Fibroblast of lung (primary cell): ENCODE measurements at regions not wholly inside any gene's neighbourhood (a gene's known extent, or its start where the extent isn't known, plus 50 kb on each side); places are given as distances from the start of the nearest gene placed in this dataset.

ENCODE experiments used
- DNase-seq, 2 donors: peaks; one replicate each; pipeline versions ENCODE4 v3.0.0 to v3.0.0-alpha.2; 2010; ENCODE audit warnings: low read depth in 2 of 2
- H2AFZ ChIP-seq: 2 replicates; pipeline ENCODE4 v1.5.1; 2012; ENCODE audit warnings: low read length, control low read depth, inconsistent platforms
- H3K27ac ChIP-seq: 2 replicates; pipeline ENCODE4 v1.5.1; 2011; ENCODE audit warnings: low read length, control low read depth; ENCODE audit not compliant: insufficient read depth
- H3K27me3 ChIP-seq: 2 replicates; pipeline ENCODE4 v1.5.1; 2011; ENCODE audit warnings: mild to moderate bottlenecking, low read length; ENCODE audit not compliant: control insufficient read depth, insufficient read depth
- H3K36me3 ChIP-seq: 2 replicates; pipeline ENCODE4 v1.5.1; 2011; ENCODE audit warnings: low read length; ENCODE audit not compliant: control insufficient read depth, insufficient read depth
- H3K4me1 ChIP-seq: 2 replicates; pipeline ENCODE4 v1.5.1; 2011; ENCODE audit warnings: low read length; ENCODE audit not compliant: control insufficient read depth, insufficient read depth; ENCODE audit errors: extremely low read depth
- H3K4me2 ChIP-seq: 2 replicates; pipeline ENCODE4 v1.5.1; 2011; ENCODE audit warnings: low read length, control low read depth; ENCODE audit not compliant: insufficient read depth; ENCODE audit errors: extremely low read depth
- H3K4me3 ChIP-seq, 4 experiments: fragments of 200-600 bp in 1 of 4; sonication (generic) in 1 of 4; replicated peaks in 1 of 4; 2 replicates each; pipeline ENCODE4 v1.5.1; 2011 to 2016; ENCODE audit warnings: low read length in 4 of 4, low read depth in 3 of 4, mild to moderate bottlenecking in 3 of 4, control low read depth in 2 of 4, inconsistent platforms in 1 of 4, mixed read lengths in 1 of 4; ENCODE audit not compliant: insufficient read depth in 1 of 4; ENCODE audit errors: control extremely low read depth in 1 of 4
- H3K79me2 ChIP-seq: 2 replicates; pipeline ENCODE4 v1.5.1; 2012; ENCODE audit warnings: mild to moderate bottlenecking, low read length, inconsistent platforms; ENCODE audit not compliant: control insufficient read depth, insufficient read depth
- H3K9ac ChIP-seq: 2 replicates; pipeline ENCODE4 v1.5.1; 2011; ENCODE audit warnings: mild to moderate bottlenecking, low read length, control low read depth; ENCODE audit not compliant: insufficient read depth
- H3K9me3 ChIP-seq: 2 replicates; pipeline ENCODE4 v1.5.1; 2012; ENCODE audit warnings: low read depth, low read length; ENCODE audit not compliant: control insufficient read depth, insufficient read depth
- H4K20me1 ChIP-seq: 2 replicates; pipeline ENCODE4 v1.5.1; 2011; ENCODE audit warnings: low read length; ENCODE audit not compliant: control insufficient read depth, insufficient read depth; ENCODE audit errors: extremely low read depth
- CTCF ChIP-seq, 2 donors: IDR thresholded peaks in 1 of 2; conservative IDR thresholded peaks in 1 of 2; 1 replicate in 1 of 2; 2 replicates in 1 of 2; pipeline ENCODE4 v1.5.1; 2011 to 2012; ENCODE audit warnings: low read length in 2 of 2, control low read depth in 1 of 2, inconsistent platforms in 1 of 2, low read depth in 1 of 2, mild to moderate bottlenecking in 1 of 2
- EZH2 ChIP-seq: IDR thresholded peaks from 2 replicates; pipeline ENCODE4 v1.5.1; 2012; ENCODE audit warnings: low read length, control low read depth, mild to moderate bottlenecking; ENCODE audit errors: missing control alignments

- Histone ChIP-seq H3K4me1 (no peaks in the 10 kb centered on the region), H3K36me3 (no peaks in the 10 kb centered on the region), H3K4me3 (no peak overlapping the region), H3K27me3 (no peaks in the 10 kb centered on the region), H3K9ac (no peak overlapping the region), H2AFZ (no peak overlapping the region), H3K79me2 (no peaks in the 10 kb centered on the region), H4K20me1 (no peaks in the 10 kb centered on the region), H3K27ac (no peak overlapping the region), H3K4me2 (no peak overlapping the region), H3K9me3 (no peaks in the 10 kb centered on the region)
- peak in 1 of 2 donors; percentile 78 for DNase-seq
- no peak for TF ChIP-seq CTCF (conservative IDR thresholded peaks at IDR 0.05 in 1 of 2, IDR thresholded peaks at IDR 0.05 in 1 of 2; ENCODE audit: low read depth in 1 of 2, low read length in 2 of 2)
- TF ChIP-seq EZH2 = no peak
Measured at GRCh38 chr2:122078451-122078850, 323.0 kb downstream of the TSN start.

GRCh38 chr2:122079844-122080243, 324.4 kb downstream of the TSN start:
- DNase-seq = no peak
- Histone ChIP-seq H2AFZ (no peak overlapping the region), H3K9ac (no peak overlapping the region), H4K20me1 (no peaks in the 10 kb centered on the region), H3K27me3 (no peaks in the 10 kb centered on the region), H3K4me2 (no peak overlapping the region), H3K9me3 (no peaks in the 10 kb centered on the region), H3K36me3 (no peaks in the 10 kb centered on the region), H3K4me1 (no peaks in the 10 kb centered on the region), H3K79me2 (no peaks in the 10 kb centered on the region), H3K27ac (no peak overlapping the region), H3K4me3 (no peak overlapping the region)
- no peak for TF ChIP-seq CTCF (conservative IDR thresholded peaks at IDR 0.05 in 1 of 2, IDR thresholded peaks at IDR 0.05 in 1 of 2; ENCODE audit: low read depth in 1 of 2, low read length in 2 of 2)
- TF ChIP-seq EZH2 = no peak

- Histone ChIP-seq H2AFZ (no peak overlapping the region), H4K20me1 (no peaks in the 10 kb centered on the region), H3K36me3 (no peaks in the 10 kb centered on the region), H3K9ac (no peak overlapping the region), H3K27ac (no peak overlapping the region), H3K4me1 (no peaks in the 10 kb centered on the region), H3K9me3 (no peaks in the 10 kb centered on the region), H3K4me2 (no peak overlapping the region), H3K79me2 (no peaks in the 10 kb centered on the region), H3K27me3 (no peaks in the 10 kb centered on the region), H3K4me3 (no peak overlapping the region)
- no peak for DNase-seq
- no peak for TF ChIP-seq CTCF (conservative IDR thresholded peaks at IDR 0.05 in 1 of 2, IDR thresholded peaks at IDR 0.05 in 1 of 2; ENCODE audit: low read depth in 1 of 2, low read length in 2 of 2)
- TF ChIP-seq EZH2 = no peak
Measured at GRCh38 chr2:122080316-122080715, 324.9 kb downstream of the TSN start.
